Smooth muscle cell (in vitro differentiated cells): ENCODE measurements at regions not wholly inside any gene's neighbourhood (a gene's known extent, or its start where the extent isn't known, plus 50 kb on each side); places are given as distances from the start of the nearest gene placed in this dataset.

Source experiments
- DNase-seq: peaks from one replicate; lab custom pipeline; 2025; ENCODE audit not compliant: unreplicated experiment; lab: John Stamatoyannopoulos, UW
- H2AFZ ChIP-seq: fragments of 200-600 bp; sonication (generic); 2 replicates; pipeline ENCODE4 v1.6.0; 2016; ENCODE audit warnings: antibody characterized with exemption, low read depth, mild to moderate bottlenecking
- H3F3A ChIP-seq: fragments of 200-600 bp; sonication (generic); 2 replicates; pipeline ENCODE4 v1.6.0; 2017; ENCODE audit warnings: antibody characterized with exemption, low read depth
- H3K27ac ChIP-seq: fragments of 200-600 bp; sonication (generic); 2 replicates; pipeline ENCODE4 v1.5.1; 2016; ENCODE audit warnings: low read depth, mild to moderate bottlenecking
- H3K27me3 ChIP-seq: fragments of 200-600 bp; sonication (generic); 2 replicates; pipeline ENCODE4 v1.6.1; 2016; ENCODE audit warnings: low read depth, mild to moderate bottlenecking
- H3K36me3 ChIP-seq: fragments of 200-600 bp; sonication (generic); 2 replicates; pipeline ENCODE4 v1.5.1; 2016; ENCODE audit warnings: low read depth
- H3K4me1 ChIP-seq: fragments of 200-600 bp; sonication (generic); 2 replicates; pipeline ENCODE4 v1.5.1; 2016; ENCODE audit warnings: low read depth
- H3K4me2 ChIP-seq: fragments of 200-600 bp; sonication (generic); 2 replicates; pipeline ENCODE4 v1.6.0; 2016; ENCODE audit warnings: mild to moderate bottlenecking
- H3K4me3 ChIP-seq: fragments of 200-600 bp; sonication (generic); 2 replicates; pipeline ENCODE4 v1.5.1; 2016; ENCODE audit warnings: mild to moderate bottlenecking
- H3K79me2 ChIP-seq: fragments of 200-600 bp; sonication (generic); 2 replicates; pipeline ENCODE4 v1.6.0; 2016; ENCODE audit warnings: low read depth, mild to moderate bottlenecking
- H3K9ac ChIP-seq: fragments of 200-600 bp; sonication (generic); 2 replicates; pipeline ENCODE4 v1.6.0; 2016; ENCODE audit warnings: low read depth
- H3K9me3 ChIP-seq: fragments of 200-600 bp; sonication (generic); replicated peaks from 2 replicates; pipeline ENCODE4 v1.5.1; 2016; ENCODE audit warnings: low read depth
- H4K20me1 ChIP-seq: fragments of 200-600 bp; sonication (generic); 2 replicates; pipeline ENCODE4 v1.6.0; 2016; ENCODE audit warnings: low read depth
- WGBS: methylation state at CpG from one replicate; pipeline ENCODE4 v1.1.7; 2016; ENCODE audit warnings: low lambda C conversion rate; 5-methylcytosine and 5-hydroxymethylcytosine counted together
- TF ChIP-seq, protein P1 (sequence below): fragments of 200-600 bp; sonication (generic); IDR thresholded peaks from 2 replicates; pipeline ENCODE4 v1.5.1; 2017; ENCODE audit warnings: borderline replicate concordance, mild to moderate bottlenecking, antibody characterized with exemption; ENCODE audit not compliant: insufficient read depth, poor library complexity, severe bottlenecking

DNA sequence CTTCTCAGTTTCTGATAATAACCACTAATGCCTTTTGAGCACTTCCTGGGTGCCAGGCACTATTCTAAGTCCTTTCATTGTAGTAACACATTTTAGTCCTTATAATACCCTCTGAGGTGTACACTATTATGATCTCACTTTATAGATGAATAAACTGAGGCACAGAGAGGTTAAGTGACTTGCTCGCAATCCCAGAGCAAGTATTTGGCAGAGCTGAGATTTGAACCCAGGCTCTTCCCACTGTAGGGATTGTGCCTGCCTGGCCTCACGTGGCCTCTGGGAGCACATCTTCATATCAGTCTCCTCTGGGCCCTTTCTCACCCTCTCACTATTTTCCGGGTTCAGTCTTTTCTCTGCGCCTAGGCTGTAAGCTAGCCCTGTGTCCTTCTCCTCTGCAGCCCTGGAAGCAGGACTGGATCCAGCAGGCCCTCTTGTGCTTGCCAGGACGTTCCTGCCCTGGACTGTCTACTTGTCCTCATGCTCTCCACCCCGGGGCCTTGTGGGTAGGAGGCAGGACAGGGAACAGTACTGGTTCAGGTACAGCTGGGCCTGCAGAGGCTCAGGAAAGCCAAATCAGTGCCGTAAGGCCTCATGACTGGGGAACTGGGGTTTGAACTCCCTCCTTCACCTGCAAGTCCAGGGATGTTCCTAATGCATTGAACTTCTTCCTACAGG, 139.6 kb downstream of the VEGFA start:
- Histone ChIP-seq H2AFZ (no peak overlapping the region), H3K4me1 (peaks cover 23% of the 10 kb centered on the region), H4K20me1 (no peaks in the 10 kb centered on the region), H3K4me2 (no peak overlapping the region), H3K27ac (no peak overlapping the region), H3F3A (no peaks in the 10 kb centered on the region), H3K9me3 (no peaks in the 10 kb centered on the region), H3K4me3 (no peak overlapping the region), H3K79me2 (no peaks in the 10 kb centered on the region), H3K27me3 (no peaks in the 10 kb centered on the region), H3K9ac (no peak overlapping the region), H3K36me3 (no peaks in the 10 kb centered on the region)
- TF ChIP-seq, protein P1, sequence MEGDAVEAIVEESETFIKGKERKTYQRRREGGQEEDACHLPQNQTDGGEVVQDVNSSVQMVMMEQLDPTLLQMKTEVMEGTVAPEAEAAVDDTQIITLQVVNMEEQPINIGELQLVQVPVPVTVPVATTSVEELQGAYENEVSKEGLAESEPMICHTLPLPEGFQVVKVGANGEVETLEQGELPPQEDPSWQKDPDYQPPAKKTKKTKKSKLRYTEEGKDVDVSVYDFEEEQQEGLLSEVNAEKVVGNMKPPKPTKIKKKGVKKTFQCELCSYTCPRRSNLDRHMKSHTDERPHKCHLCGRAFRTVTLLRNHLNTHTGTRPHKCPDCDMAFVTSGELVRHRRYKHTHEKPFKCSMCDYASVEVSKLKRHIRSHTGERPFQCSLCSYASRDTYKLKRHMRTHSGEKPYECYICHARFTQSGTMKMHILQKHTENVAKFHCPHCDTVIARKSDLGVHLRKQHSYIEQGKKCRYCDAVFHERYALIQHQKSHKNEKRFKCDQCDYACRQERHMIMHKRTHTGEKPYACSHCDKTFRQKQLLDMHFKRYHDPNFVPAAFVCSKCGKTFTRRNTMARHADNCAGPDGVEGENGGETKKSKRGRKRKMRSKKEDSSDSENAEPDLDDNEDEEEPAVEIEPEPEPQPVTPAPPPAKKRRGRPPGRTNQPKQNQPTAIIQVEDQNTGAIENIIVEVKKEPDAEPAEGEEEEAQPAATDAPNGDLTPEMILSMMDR, result no peak
- 86% methylated on average over 7 of the region's 7 CpGs for WGBS
- DNase-seq, result no peak

DNA sequence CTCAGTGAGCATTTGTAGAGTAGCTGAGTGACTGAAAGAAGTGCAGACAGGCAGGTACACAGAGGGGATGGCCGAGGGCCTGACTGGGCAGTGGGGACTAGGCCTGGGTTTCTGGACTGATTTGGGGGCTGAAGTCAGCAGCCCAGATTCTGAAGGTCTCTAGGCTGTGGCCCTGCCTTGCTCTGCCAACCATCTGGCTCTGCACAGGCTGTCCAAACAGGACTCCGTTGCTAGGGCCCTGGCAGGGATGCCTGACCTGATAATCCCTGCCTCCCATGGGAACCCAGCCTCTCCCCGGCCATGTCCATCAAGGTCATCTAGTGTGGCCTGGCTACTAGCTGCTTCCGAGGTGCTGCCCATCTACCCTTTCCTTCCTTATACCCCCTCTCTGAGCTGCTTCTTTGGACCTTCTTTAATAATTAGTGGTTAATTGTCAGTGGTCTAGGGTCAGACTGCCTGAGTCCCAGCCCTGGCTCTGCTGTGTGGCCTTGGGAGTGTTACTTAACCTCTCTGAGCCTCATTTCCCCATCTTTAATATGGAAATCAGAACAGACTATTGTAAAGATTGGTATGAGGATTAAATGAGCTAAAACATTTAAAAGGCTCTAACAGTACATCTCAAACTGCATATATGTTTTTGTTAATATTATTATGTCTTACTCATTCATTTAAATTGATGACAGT, 137.9 kb downstream of the VEGFA start:
- WGBS, result 88% methylated on average over 4 of the region's 4 CpGs
- Histone ChIP-seq H3K27me3 (no peaks in the 10 kb centered on the region), H2AFZ (no peak overlapping the region), H3F3A (no peaks in the 10 kb centered on the region), H3K27ac (no peak overlapping the region), H3K4me2 (no peak overlapping the region), H4K20me1 (no peaks in the 10 kb centered on the region), H3K79me2 (no peaks in the 10 kb centered on the region), H3K4me3 (no peak overlapping the region), H3K36me3 (no peaks in the 10 kb centered on the region), H3K9me3 (no peaks in the 10 kb centered on the region), H3K4me1 (peaks cover 14% of the 10 kb centered on the region), H3K9ac (no peak overlapping the region)
- no peak for DNase-seq
- TF ChIP-seq, protein P1, result no peak

DNA sequence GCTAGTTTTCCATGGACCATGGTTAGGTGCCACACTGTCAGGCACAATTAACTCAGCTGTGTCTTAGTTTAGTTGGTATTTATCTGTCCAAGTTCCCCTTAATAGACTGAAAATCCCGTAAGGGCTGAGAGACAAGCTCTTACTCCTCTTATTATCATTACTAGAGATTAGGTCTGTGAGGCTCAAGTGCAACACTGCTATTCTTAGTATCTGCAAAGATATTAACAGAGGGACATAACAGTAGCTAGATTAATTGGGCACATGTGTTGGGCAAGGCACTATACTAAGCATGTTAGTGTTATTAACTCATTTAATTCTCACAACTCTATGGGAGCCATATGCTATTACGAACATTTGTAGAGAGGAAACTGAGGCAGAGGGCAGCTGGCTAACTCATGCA, 137.3 kb downstream of the VEGFA start:
- Histone ChIP-seq H3K4me3 (no peak overlapping the region), H3K4me2 (no peak overlapping the region), H3F3A (no peaks in the 10 kb centered on the region), H2AFZ (no peak overlapping the region), H3K27ac (no peak overlapping the region), H3K9me3 (no peaks in the 10 kb centered on the region), H3K4me1 (peaks cover 14% of the 10 kb centered on the region), H3K9ac (no peak overlapping the region), H3K27me3 (no peaks in the 10 kb centered on the region), H3K36me3 (no peaks in the 10 kb centered on the region), H4K20me1 (no peaks in the 10 kb centered on the region), H3K79me2 (no peaks in the 10 kb centered on the region)
- TF ChIP-seq, protein P1, result no peak
- no peak for DNase-seq
- WGBS, result 57% methylated on average over 2 of the region's 2 CpGs
